OCI-LY1 (cell line): ENCODE measurements at regions not wholly inside any gene's neighbourhood (a gene's known extent, or its start where the extent isn't known, plus 50 kb on each side); places are given as distances from the start of the nearest gene placed in this dataset.

Source experiments
- H2AFZ ChIP-seq: fragments of 200-600 bp; sonication (generic), shearing (Covaris generic); 2 replicates; pipeline ENCODE4 v1.6.0; 2014; ENCODE audit warnings: antibody characterized with exemption, mild to moderate bottlenecking, low read length
- H3F3A ChIP-seq: fragments of 200-600 bp; sonication (generic), shearing (Covaris generic); 2 replicates; pipeline ENCODE4 v1.6.0; 2014; ENCODE audit warnings: mild to moderate bottlenecking, antibody characterized with exemption, low read length, moderate library complexity; ENCODE audit not compliant: insufficient read depth
- H3K27ac ChIP-seq: fragments of 200-600 bp; sonication (generic); 2 replicates; pipeline ENCODE4 v1.5.1; 2014; ENCODE audit warnings: low read length, mixed run types, mild to moderate bottlenecking, low read depth; ENCODE audit not compliant: poor library complexity, severe bottlenecking
- H3K27me3 ChIP-seq: fragments of 200-600 bp; sonication (generic); 2 replicates; pipeline ENCODE4 v1.6.0; 2014; ENCODE audit warnings: antibody characterized with exemption, mild to moderate bottlenecking, low read length, moderate library complexity; ENCODE audit not compliant: insufficient read depth
- H3K36me3 ChIP-seq: fragments of 200-600 bp; sonication (generic); 2 replicates; pipeline ENCODE4 v1.6.1; 2014; ENCODE audit warnings: mild to moderate bottlenecking, antibody characterized with exemption, low read length, moderate library complexity, mixed read lengths; ENCODE audit not compliant: insufficient read depth
- H3K4me1 ChIP-seq: fragments of 200-600 bp; sonication (generic); 2 replicates; pipeline ENCODE4 v1.5.1; 2014; ENCODE audit warnings: mild to moderate bottlenecking, low read length, moderate library complexity; ENCODE audit not compliant: insufficient read depth, severe bottlenecking
- H3K4me2 ChIP-seq: fragments of 200-600 bp; sonication (generic), shearing (Covaris generic); 2 replicates; pipeline ENCODE4 v1.6.1; 2014; ENCODE audit warnings: low read length
- H3K4me3 ChIP-seq: fragments of 200-600 bp; sonication (generic); 2 replicates; pipeline ENCODE4 v1.5.1; 2014; ENCODE audit warnings: low read length, low read depth, mild to moderate bottlenecking, mixed read lengths; ENCODE audit not compliant: poor library complexity, severe bottlenecking
- H3K79me2 ChIP-seq: fragments of 200-600 bp; shearing (Covaris generic); 2 replicates; pipeline ENCODE4 v1.6.1; 2016; ENCODE audit warnings: mixed run types, low read length, mixed read lengths; ENCODE audit not compliant: insufficient read depth
- H3K9ac ChIP-seq: fragments of 200-600 bp; sonication (generic), shearing (Covaris generic); 2 replicates; pipeline ENCODE4 v1.6.1; 2014; ENCODE audit warnings: mild to moderate bottlenecking, low read length, mixed read lengths
- H3K9me2 ChIP-seq: fragments of 200-600 bp; sonication (generic), shearing (Covaris generic); 2 replicates; pipeline ENCODE4 v1.6.1; 2014; ENCODE audit warnings: low read depth, mild to moderate bottlenecking, low read length, mixed read lengths
- H3K9me3 ChIP-seq: fragments of 200-600 bp; shearing (Covaris generic); 2 replicates; pipeline ENCODE4 v1.6.1; 2014; ENCODE audit warnings: low read length, mixed read lengths
- H4K20me1 ChIP-seq: fragments of 200-600 bp; sonication (generic), shearing (Covaris generic); 2 replicates; pipeline ENCODE4 v1.6.0; 2016; ENCODE audit warnings: mild to moderate bottlenecking, low read length; ENCODE audit not compliant: insufficient read depth
- EZH2 ChIP-seq: fragments of 200-600 bp; sonication (generic), shearing (Covaris generic); IDR thresholded peaks from 2 replicates; pipeline ENCODE4 v1.8.0; 2017; ENCODE audit warnings: borderline replicate concordance, mixed run types, mild to moderate bottlenecking, antibody characterized with exemption, low read length, moderate library complexity, mixed read lengths
- TF ChIP-seq, protein P1 (sequence below): fragments of 200-600 bp; sonication (generic), shearing (Covaris generic); IDR thresholded peaks from 2 replicates; pipeline ENCODE4 v1.5.1; 2017; ENCODE audit warnings: mild to moderate bottlenecking, antibody characterized with exemption, low read length, moderate library complexity, mixed read lengths

DNA sequence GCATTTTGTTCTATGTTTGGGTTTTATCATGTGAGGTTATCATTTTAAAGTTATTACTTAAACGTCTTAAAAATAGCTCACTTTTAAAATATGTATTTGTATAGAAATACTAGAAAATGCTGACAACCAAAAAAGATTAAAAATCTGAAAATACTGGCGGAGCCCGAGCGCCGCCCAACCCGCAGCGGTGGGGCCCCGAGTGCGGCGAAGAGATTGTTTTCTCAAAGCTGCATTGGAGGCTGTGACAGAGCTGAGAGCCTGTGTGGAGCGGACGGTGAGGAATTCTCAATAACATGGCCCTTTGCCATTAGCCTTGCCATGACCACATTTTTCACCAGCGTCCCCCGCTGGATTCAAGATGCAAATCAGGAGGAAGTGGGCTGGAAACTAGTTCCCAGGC lies 255.4 kb downstream of the NKX6-1 start:
- Histone ChIP-seq H3K9me3 (no peaks in the 10 kb centered on the region), H3K4me3 (no peak overlapping the region), H3K36me3 (no peaks in the 10 kb centered on the region), H3K9me2 (no peaks in the 10 kb centered on the region), H3K9ac (no peak overlapping the region), H3K79me2 (no peaks in the 10 kb centered on the region), H3K27me3 (no peaks in the 10 kb centered on the region), H3F3A (no peaks in the 10 kb centered on the region), H3K4me1 (no peaks in the 10 kb centered on the region), H4K20me1 (no peaks in the 10 kb centered on the region), H3K4me2 (no peak overlapping the region), H2AFZ (no peak overlapping the region), H3K27ac (no peak overlapping the region)
- TF ChIP-seq EZH2 = no peak
- TF ChIP-seq, protein P1, sequence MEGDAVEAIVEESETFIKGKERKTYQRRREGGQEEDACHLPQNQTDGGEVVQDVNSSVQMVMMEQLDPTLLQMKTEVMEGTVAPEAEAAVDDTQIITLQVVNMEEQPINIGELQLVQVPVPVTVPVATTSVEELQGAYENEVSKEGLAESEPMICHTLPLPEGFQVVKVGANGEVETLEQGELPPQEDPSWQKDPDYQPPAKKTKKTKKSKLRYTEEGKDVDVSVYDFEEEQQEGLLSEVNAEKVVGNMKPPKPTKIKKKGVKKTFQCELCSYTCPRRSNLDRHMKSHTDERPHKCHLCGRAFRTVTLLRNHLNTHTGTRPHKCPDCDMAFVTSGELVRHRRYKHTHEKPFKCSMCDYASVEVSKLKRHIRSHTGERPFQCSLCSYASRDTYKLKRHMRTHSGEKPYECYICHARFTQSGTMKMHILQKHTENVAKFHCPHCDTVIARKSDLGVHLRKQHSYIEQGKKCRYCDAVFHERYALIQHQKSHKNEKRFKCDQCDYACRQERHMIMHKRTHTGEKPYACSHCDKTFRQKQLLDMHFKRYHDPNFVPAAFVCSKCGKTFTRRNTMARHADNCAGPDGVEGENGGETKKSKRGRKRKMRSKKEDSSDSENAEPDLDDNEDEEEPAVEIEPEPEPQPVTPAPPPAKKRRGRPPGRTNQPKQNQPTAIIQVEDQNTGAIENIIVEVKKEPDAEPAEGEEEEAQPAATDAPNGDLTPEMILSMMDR = no peak

DNA sequence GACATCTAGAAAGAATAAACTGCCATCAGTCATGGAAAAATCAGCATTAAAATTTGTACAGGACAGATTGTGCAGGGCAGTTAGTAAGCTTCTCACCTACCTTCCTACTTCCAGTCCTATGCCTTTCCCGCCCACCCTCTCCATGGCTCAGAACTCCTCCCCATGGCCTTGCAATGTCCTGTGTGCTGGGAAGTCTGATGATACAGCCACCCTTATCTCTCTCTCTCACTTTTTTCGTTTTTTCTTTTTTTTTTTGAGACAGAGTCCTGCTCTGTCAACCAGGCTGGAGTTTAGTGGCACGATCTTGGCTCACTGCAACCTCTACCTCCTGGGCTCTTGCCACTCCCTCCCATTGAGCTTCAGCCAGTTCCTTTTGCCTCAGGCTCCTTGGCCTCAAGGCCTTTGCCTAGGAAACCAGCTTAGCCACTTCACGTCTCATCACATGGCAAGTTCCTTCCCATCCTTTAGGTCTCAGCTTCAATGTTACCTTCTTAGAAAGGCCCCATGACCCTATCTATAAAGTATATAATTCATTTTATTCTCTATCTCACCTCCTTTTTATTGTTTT lies 259.7 kb downstream of the NKX6-1 start:
- TF ChIP-seq EZH2 = no peak
- TF ChIP-seq, protein P1 = no peak
- H3K27ac ChIP-seq = no peak overlapping the region

DNA sequence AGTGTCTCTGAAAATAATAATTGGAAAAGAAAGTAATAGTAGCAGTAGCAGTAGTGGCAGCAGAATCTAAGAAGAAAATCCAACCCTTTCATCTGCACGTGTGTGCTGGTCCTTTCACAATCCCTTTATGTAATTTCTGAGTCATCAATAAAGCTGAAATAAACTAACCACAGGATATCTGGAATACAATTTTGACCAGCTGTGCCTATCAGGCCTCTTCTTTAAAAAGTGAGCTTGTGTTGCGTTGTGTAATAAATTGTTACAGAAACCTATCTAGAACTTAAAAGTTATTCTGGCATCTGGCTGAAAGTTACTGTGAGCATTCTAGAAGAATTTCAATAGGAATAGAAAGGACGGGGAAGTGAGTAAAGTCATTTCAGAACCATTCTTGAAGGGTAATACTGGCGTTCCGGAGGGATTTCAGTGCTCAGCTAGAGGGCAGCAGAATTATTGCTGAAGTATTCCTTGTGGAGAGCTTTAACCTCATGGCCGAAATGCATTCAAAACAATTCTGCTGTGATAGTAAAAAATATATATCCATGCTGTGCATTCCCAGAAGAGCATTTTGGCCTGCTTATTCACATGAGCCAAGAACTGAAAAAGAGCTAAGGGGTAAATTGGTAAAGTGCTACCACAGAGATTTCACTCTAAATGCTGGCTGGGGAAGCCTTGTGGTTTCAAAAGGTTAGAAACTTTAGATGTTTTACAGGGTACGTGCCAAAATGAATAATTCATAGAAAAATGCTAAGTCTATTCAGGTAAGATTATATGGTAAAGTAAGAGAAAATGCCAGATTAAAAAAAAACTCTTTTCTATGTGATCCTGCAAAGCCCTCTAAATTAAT lies 260.6 kb downstream of the NKX6-1 start:
- H3K27ac ChIP-seq = no peak overlapping the region
- no peaks in the 10 kb centered on the region for H3K9me3 ChIP-seq
- no peak for TF ChIP-seq EZH2
- TF ChIP-seq, protein P1 = no peak
- H3K9me2 ChIP-seq = no peaks in the 10 kb centered on the region
- no peak overlapping the region for H3K9ac ChIP-seq
- H4K20me1 ChIP-seq = no peaks in the 10 kb centered on the region
- no peaks in the 10 kb centered on the region for H3F3A ChIP-seq
- H2AFZ ChIP-seq = no peak overlapping the region
- no peaks in the 10 kb centered on the region; the same call in 1 of the 2 replicates for H3K27me3 ChIP-seq
- no peak overlapping the region for H3K4me3 ChIP-seq
- H3K79me2 ChIP-seq = no peaks in the 10 kb centered on the region
- no peaks in the 10 kb centered on the region for H3K36me3 ChIP-seq
- no peak overlapping the region for H3K4me2 ChIP-seq
- H3K4me1 ChIP-seq = no peaks in the 10 kb centered on the region

More for the DNA sequence above, 259.7 kb downstream of the NKX6-1 start:
- Histone ChIP-seq H3K9me2 (no peaks in the 10 kb centered on the region), H4K20me1 (no peaks in the 10 kb centered on the region), H3K4me2 (no peak overlapping the region), H3F3A (no peaks in the 10 kb centered on the region), H3K4me3 (no peak overlapping the region), H3K9me3 (no peaks in the 10 kb centered on the region), H2AFZ (no peak overlapping the region), H3K79me2 (no peaks in the 10 kb centered on the region), H3K4me1 (no peaks in the 10 kb centered on the region), H3K9ac (no peak overlapping the region), H3K36me3 (no peaks in the 10 kb centered on the region), H3K27me3 (no peaks in the 10 kb centered on the region; the same call in 1 of the 2 replicates)
